SK-MEL-5 (cell line): ENCODE measurements at regions not wholly inside any gene's neighbourhood (a gene's known extent, or its start where the extent isn't known, plus 50 kb on each side); places are given as distances from the start of the nearest gene placed in this dataset.
"Not testable (repeated sequence)": the region's sequence is repeated elsewhere in the genome, so short reads cannot be mapped to it uniquely, and the experiment has no call there.

Experiments used
- DNase-seq: peaks from one replicate; pipeline ENCODE4 v3.0.0-alpha.2; 2016; ENCODE audit warnings: low read depth, low spot score
- in situ Hi-C: cut with HindIII; loops from 2 replicates; pipeline ENCODE4 v1.10.0; 2016; ENCODE audit warnings: low sequenced_read_pairs, high pct_unique_total_duplicates, low pct_unique_long_range_greater_than_20kb

DNA sequence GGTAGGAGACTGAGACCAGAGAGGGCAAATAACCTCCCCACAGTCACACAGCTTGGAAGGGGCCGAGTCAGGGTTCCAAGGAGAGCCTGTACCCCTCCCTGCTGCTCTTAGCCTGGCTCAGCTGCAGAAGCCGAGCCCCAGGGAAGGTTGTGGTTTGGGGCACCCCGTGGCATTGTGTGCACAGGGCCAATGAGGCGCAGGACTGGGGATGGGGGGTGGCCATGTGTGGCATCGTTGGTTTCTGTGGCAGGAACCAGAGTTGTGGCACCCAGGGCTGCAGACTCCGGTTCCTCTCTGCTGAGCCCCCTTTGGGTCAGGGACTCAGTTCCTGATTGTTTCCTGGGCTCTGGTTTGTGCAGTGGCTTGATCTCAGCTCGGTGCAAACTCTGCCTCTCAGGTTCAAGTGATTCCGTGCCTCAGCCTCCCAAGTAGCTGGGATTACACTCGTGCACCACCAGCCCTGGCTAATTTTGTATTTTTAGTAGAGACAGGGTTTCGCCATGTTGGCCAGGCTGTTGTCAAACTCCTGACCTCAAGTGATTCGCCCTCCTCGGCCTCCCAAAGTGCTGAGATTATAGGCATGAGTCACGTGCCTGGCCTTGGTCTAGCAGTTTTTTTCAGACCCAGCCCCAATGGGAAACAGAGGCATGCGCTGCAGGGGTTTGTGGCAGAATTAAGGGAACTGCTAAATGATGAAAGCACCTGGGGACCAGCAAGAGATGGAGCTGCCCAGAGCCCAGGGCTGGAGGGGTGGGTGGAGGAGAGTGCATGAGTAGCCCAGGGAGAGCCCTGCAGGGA lies 221.0 kb upstream of the SULF2 start:
- in situ Hi-C loops, result no loop called here
- DNase-seq, result no peak

GRCh38 chr20:48003021-48003420 lies 217.7 kb upstream of the SULF2 start:
- no peak for DNase-seq
- in situ Hi-C loops, result no loop called here

- DNase-seq, result no peak
- in situ Hi-C loops, result no loop called here
Observed at GRCh38 chr20:48002517-48002970, 217.3 kb upstream of the SULF2 start.

GRCh38 chr20:47999166-47999565 lies 213.9 kb upstream of the SULF2 start:
- DNase-seq, result no peak
- in situ Hi-C loops, result no loop called here

DNA sequence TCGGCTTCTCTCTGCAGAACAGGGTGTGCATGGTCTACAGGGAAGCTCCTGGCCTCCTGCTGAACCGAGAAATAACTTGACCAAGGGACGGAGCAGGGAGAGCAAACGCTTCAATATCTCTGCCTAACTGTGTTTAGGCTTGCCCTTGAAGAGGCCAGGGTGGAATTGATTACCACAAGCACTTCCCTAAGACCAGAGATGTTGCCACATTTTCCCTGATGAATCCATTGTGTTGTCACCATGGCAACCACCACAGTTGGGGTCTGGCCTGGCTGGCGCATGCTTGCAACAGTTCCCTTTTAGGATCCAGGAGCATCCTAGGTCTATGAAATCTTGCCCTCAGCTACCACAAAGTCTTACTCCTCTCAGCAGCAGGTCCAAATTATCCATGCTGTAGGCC lies 213.5 kb upstream of the SULF2 start:
- in situ Hi-C loops, result no loop called here
- no peak for DNase-seq

DNA sequence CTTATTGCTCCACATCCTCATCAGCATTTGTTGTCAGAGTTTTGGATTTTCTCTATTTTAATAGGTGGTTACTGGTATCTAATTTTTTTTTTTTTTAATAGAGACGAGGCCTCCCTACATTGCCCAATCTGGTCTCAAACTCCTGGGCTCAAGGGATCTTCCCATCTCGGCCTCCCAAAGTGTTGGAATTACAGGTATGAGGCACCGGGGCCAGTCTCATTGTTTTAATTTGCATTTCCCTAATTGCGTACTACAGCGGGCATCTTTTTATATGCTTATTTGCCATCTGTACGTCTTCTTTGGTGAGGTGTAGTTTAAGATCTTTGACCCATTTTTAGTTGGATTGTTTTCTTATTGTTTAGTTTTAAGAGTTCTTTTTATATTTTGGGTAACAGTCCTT lies 210.4 kb upstream of the SULF2 start:
- no peak for DNase-seq

GRCh38 chr20:47993817-47994216 lies 208.5 kb upstream of the SULF2 start:
- DNase-seq, result no peak
- in situ Hi-C loops, result no loop called here

More for the DNA sequence above, 210.4 kb upstream of the SULF2 start:
- in situ Hi-C loops, result no loop called here

- no peak for DNase-seq
- in situ Hi-C loops, result no loop called here
Observed at GRCh38 chr20:47993035-47993755, 207.9 kb upstream of the SULF2 start.

DNA sequence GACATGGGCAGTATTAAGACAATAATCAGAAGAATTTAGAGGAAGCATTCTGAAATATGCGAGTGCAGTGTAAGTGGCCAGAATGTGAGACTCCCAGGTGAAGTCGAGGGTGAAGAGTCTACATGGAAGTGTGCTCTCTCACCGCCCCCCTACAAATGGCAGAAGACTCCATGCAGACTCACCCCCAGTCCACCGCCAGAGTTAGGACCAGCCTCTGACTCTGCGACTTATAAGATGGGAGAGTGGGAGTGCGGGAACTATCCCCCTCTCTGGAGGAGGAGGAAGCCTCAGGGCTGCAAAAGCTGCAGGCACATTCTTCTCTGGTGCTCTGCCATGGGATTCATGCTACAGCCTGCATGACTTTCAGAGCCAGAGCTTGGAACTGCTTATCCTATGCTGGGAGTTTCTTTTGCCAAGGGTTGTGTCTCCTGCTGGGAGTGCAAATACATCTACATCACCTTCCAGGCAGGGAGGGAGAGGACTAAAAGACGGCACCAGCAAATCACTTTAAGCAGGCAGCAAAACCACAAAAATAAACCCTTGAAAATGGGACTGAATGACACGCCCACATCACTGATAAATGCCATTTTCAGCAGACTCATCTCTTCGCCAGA lies 206.7 kb upstream of the SULF2 start:
- no peak for DNase-seq
- in situ Hi-C loops, result no loop called here

- no peak for DNase-seq
- in situ Hi-C loops, result no loop called here
Observed at GRCh38 chr20:47990507-47991150, 205.3 kb upstream of the SULF2 start.

DNA sequence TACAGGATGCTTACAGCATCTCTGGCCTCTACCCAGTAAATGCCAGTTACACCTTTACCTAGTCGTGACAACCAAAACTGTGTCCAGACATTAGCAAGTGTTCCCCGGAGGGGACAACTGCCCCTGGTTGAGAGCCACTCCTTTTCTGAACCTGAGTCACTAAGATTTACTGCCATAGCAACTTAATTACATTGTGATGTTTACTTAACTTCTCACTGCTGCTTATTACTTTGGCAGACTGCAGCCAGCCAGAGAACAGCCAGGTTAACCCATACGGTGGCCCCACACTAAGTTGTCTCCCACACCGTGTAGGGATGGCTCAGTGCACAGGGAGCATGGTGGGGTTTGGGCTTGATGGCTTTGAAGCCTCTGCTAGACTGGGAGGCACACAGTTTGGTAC lies 204.7 kb upstream of the SULF2 start:
- in situ Hi-C loops, result no loop called here
- DNase-seq, result no peak

- in situ Hi-C loops, result no loop called here
- no peak for DNase-seq
Observed at GRCh38 chr20:47988676-47989075, 203.4 kb upstream of the SULF2 start.

- in situ Hi-C loops, result no loop called here
- DNase-seq, result peak; percentile 55
Observed at GRCh38 chr20:47985092-47985850, 200.0 kb upstream of the SULF2 start.

- DNase-seq, result no peak
- in situ Hi-C loops, result no loop called here
Observed at GRCh38 chr20:47984437-47984836, 199.2 kb upstream of the SULF2 start.

GRCh38 chr20:47983642-47984041 lies 198.4 kb upstream of the SULF2 start:
- DNase-seq, in situ Hi-C loops: not testable (repeated sequence)

GRCh38 chr20:47982574-47983360 lies 197.5 kb upstream of the SULF2 start:
- DNase-seq, result no peak
- in situ Hi-C loops, result no loop called here

DNA sequence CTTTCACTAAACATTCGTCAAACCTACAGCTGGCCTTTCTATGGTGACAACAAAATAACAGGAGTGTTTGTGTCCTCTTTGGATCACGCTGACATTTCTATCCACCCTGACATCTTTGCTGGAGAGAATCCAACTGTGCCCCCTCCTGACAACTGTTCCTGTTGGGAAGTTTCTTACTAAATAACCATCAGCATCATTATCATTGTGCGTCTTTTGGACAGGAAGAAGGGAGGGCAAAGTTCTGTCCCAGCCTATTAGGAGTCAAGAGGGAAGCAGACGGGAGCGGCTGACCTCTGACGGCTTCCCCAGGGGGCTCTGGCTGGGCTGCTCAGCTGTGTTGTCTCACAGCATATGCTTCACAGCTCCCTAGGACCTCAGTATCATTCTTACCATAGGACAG lies 195.9 kb upstream of the SULF2 start:
- in situ Hi-C loops, result no loop called here
- no peak for DNase-seq
